HFF-Myc (cell line): ENCODE measurements at regions not wholly inside any gene's neighbourhood (a gene's known extent, or its start where the extent isn't known, plus 50 kb on each side); places are given as distances from the start of the nearest gene placed in this dataset.

ENCODE experiments used
- DNase-seq: peaks from one replicate; pipeline ENCODE4 v3.0.0-alpha.2; 2011; ENCODE audit warnings: low read depth; ENCODE audit errors: extremely low read depth
- H3K4me3 ChIP-seq: replicated peaks from 2 replicates; pipeline ENCODE4 v1.5.1; 2011; ENCODE audit warnings: low read depth, mild to moderate bottlenecking, control low read depth, low read length
- CTCF ChIP-seq: IDR thresholded peaks from 2 replicates; pipeline ENCODE4 v1.5.1; 2012; ENCODE audit warnings: mild to moderate bottlenecking, low read depth, low read length, control low read depth; ENCODE audit errors: missing control alignments

- DNase-seq: no peak
- TF ChIP-seq CTCF: no peak
- H3K4me3 ChIP-seq: no peak overlapping the region
These were observed 1625.7 kb upstream of the SLC10A2 start for GRCh38 chr13:104691767-104692467.

- TF ChIP-seq CTCF: no peak
- DNase-seq: no peak
These were observed 1620.3 kb upstream of the SLC10A2 start for GRCh38 chr13:104686484-104686883.

GRCh38 chr13:104683789-104684188 lies 1617.6 kb upstream of the SLC10A2 start:
- H3K4me3 ChIP-seq: no peak overlapping the region
- no peak for DNase-seq
- TF ChIP-seq CTCF: no peak

More at GRCh38 chr13:104686484-104686883, 1620.3 kb upstream of the SLC10A2 start:
- no peak overlapping the region for H3K4me3 ChIP-seq

- TF ChIP-seq CTCF: no peak
- DNase-seq: no peak
- H3K4me3 ChIP-seq: no peak overlapping the region
These were observed 1611.9 kb upstream of the SLC10A2 start for GRCh38 chr13:104678161-104678560.

GRCh38 chr13:104671901-104672300 lies 1605.7 kb upstream of the SLC10A2 start:
- DNase-seq: no peak
- H3K4me3 ChIP-seq: no peak overlapping the region
- TF ChIP-seq CTCF: no peak

GRCh38 chr13:104657196-104657595 lies 1591.0 kb upstream of the SLC10A2 start:
- no peak overlapping the region for H3K4me3 ChIP-seq
- TF ChIP-seq CTCF: no peak
- DNase-seq: no peak

- H3K4me3 ChIP-seq: no peak overlapping the region
- TF ChIP-seq CTCF: no peak
- no peak for DNase-seq
These were observed 1584.2 kb upstream of the SLC10A2 start for GRCh38 chr13:104650431-104650830.
